ENCODE measurements at regions not wholly inside any gene's neighbourhood (a gene's known extent, or its start where the extent isn't known, plus 50 kb on each side); places are given as distances from the start of the nearest gene placed in this dataset.

DNA sequence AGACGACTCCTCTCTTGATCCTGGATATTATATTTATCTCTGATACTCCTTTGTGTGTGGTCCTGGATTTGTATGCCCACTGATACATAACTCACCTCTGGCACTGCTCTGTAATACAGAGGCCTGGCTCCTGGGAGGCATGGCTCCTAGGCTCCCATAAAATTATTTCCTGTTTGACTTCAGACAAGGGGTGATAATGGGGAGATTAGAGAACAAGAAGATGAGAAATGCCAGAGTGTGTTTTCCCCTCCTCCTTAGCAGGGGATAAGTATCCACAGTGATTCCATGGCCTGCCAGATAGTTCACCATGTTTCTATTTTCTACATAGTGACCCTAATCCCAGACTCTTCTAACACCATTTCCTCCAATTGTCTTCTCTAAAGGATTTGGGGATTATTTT is 165.7 kb upstream of the PLSCR5 start:
- Histone ChIP-seq H3K4me3 (ENCODE audit: low read depth, low read length) (no peak overlapping the region), H3K36me3 (ENCODE audit: control insufficient read depth, insufficient read depth, low read length) (no peaks in the 10 kb centered on the region), H3K4me1 (ENCODE audit: control insufficient read depth, insufficient read depth, low read length) (no peaks in the 10 kb centered on the region), H3K27me3 (ENCODE audit: control insufficient read depth, insufficient read depth, low read length) (no peaks in the 10 kb centered on the region), H3K27ac (ENCODE audit: low read depth, low read length) (no peak overlapping the region), H3K9me3 (ENCODE audit: control insufficient read depth, insufficient read depth, low read length) (no peaks in the 10 kb centered on the region)
- no peak for DNase-seq (ENCODE audit: low read depth in 4 of 6, low spot score in 6 of 6)
- no CpG with 5 or more reads among the region's 1 CpG for WGBS (ENCODE audit: insufficient coverage)

DNA sequence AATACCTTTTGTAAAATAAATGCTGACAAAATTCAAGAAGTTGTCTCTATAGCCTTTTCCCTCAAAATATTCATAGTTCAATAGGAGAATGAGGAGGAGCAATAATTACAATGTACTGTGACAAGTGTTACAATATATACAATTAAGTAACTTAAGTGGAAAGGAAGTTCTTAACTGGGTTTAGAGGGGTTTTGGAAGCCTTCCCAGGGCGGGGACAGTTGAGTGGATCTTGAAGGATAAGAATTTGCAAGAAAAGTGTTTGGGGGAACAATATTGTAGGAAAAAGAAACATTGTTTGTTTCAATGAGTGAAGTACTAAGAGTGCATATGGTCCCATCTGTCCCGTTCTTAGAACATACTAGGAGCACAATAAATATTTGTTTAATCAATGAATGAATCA is 165.2 kb upstream of the PLSCR5 start:
- no peak overlapping the region for H3K27ac ChIP-seq (ENCODE audit: low read depth, low read length)
- H3K4me1 ChIP-seq (ENCODE audit: control insufficient read depth, insufficient read depth, low read length), result no peaks in the 10 kb centered on the region
- H3K4me3 ChIP-seq (ENCODE audit: low read depth, low read length), result no peak overlapping the region
- H3K27me3 ChIP-seq (ENCODE audit: control insufficient read depth, insufficient read depth, low read length), result no peaks in the 10 kb centered on the region
- no peaks in the 10 kb centered on the region for H3K36me3 ChIP-seq (ENCODE audit: control insufficient read depth, insufficient read depth, low read length)
- WGBS (ENCODE audit: insufficient coverage), result 88% methylated on average over 1 of the region's 2 CpGs
- DNase-seq (ENCODE audit: low read depth in 4 of 6, low spot score in 6 of 6), result no peak
- H3K9me3 ChIP-seq (ENCODE audit: control insufficient read depth, insufficient read depth, low read length), result no peaks in the 10 kb centered on the region

DNA sequence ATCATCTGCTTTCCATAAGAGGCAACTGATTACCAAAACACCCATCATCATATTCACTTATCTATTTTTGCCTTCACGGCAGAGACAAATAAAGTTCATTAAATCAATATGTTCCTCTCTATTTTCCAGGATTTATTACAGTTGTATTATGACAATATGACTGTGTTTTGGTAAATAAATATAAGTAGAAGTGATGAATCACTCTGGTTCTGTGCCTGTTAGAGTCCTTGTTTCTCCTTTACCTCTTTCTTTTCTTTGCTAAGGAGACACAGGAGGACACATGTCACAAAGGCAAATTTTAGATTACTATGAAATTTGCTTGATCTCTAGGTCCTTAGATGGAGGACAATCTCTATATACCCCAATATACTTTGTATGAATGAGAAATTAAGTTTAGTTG is 152.6 kb upstream of the PLSCR5 start:
- Histone ChIP-seq H3K27ac (ENCODE audit: low read depth, low read length) (no peak overlapping the region), H3K27me3 (ENCODE audit: control insufficient read depth, insufficient read depth, low read length) (no peaks in the 10 kb centered on the region), H3K36me3 (ENCODE audit: control insufficient read depth, insufficient read depth, low read length) (no peaks in the 10 kb centered on the region), H3K4me1 (ENCODE audit: control insufficient read depth, insufficient read depth, low read length) (no peaks in the 10 kb centered on the region), H3K4me3 (ENCODE audit: low read depth, low read length) (no peak overlapping the region), H3K9me3 (ENCODE audit: control insufficient read depth, insufficient read depth, low read length) (no peaks in the 10 kb centered on the region)
- no peak for DNase-seq (ENCODE audit: low read depth in 4 of 6, low spot score in 6 of 6)
- WGBS (ENCODE audit: insufficient coverage), result no CpG with 5 or more reads among the region's 1 CpG

DNA sequence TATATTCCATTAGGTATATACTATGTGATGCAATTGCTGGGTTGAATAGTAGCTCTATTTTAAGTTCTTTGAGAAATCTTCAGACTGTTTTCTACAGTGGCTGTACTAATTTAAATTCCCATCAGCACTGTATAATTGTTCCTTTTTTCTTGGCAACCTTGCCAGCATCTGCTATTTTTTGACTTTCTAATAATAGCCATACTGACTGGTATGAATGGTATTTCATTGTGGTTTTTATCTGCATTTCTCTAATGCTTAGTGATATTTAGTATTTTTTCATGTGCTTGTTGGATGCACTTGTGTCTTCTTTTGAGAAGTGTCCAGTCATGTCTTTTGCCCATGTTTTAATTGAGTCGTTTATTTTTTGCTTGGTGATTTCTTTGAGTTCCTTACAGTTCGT is 145.1 kb upstream of the PLSCR5 start:
- Histone ChIP-seq H3K36me3 (ENCODE audit: control insufficient read depth, insufficient read depth, low read length) (no peaks in the 10 kb centered on the region), H3K4me3 (ENCODE audit: low read depth, low read length) (no peak overlapping the region), H3K9me3 (ENCODE audit: control insufficient read depth, insufficient read depth, low read length) (peaks cover 3% of the 10 kb centered on the region), H3K27ac (ENCODE audit: low read depth, low read length) (no peak overlapping the region), H3K27me3 (ENCODE audit: control insufficient read depth, insufficient read depth, low read length) (no peaks in the 10 kb centered on the region), H3K4me1 (ENCODE audit: control insufficient read depth, insufficient read depth, low read length) (no peaks in the 10 kb centered on the region)
- DNase-seq (ENCODE audit: low read depth in 4 of 6, low spot score in 6 of 6), result no peak
- WGBS (ENCODE audit: insufficient coverage), result 80% methylated on average over 1 of the region's 2 CpGs

DNA sequence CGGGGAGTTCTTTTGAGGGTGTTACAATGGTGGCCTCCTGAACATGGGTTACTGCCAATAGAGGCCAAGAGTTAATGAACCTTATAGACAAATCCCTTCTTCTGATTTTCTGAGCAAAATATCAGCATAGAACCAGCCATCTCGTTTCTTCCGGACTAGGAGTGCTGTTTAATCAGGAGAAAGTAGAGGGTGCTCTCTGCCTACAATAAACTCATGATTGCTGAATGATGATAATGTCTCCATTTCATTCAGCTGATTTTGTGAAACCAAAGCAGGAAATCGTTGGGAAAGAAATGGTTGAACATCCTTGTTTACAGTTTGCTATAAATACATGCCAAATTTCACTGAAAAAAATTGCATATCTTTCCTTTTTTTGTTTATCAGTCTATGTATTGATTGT is 142.8 kb upstream of the PLSCR5 start:
- Histone ChIP-seq H3K9me3 (ENCODE audit: control insufficient read depth, insufficient read depth, low read length) (peaks cover 3% of the 10 kb centered on the region), H3K27ac (ENCODE audit: low read depth, low read length) (peak overlapping the region; percentile 4), H3K4me1 (ENCODE audit: control insufficient read depth, insufficient read depth, low read length) (no peaks in the 10 kb centered on the region), H3K27me3 (ENCODE audit: control insufficient read depth, insufficient read depth, low read length) (no peaks in the 10 kb centered on the region), H3K4me3 (ENCODE audit: low read depth, low read length) (no peak overlapping the region), H3K36me3 (ENCODE audit: control insufficient read depth, insufficient read depth, low read length) (no peaks in the 10 kb centered on the region)
- no CpG with 5 or more reads among the region's 4 CpGs for WGBS (ENCODE audit: insufficient coverage)
- DNase-seq (ENCODE audit: low read depth in 4 of 6, low spot score in 6 of 6), result peak; percentile 2 to 89 (median 20)

DNA sequence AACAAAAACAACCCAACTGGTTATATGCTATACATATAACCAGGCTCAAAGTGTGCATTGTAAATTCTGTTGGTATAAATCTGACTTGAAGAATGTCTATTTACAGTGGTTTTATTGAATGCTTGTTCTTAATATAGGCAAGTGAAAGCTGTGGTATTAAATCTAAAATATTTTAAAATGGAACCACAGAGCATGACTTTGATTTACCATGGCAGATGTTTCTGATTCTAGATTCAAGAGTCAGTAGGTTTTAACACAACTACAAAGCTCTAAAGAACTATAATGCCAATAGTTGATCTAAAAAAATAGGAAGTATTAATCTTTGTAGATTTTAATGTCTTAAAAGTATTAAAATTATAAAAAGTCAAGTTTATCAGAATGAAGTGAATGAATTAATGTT is 141.9 kb upstream of the PLSCR5 start:
- no peaks in the 10 kb centered on the region for H3K36me3 ChIP-seq (ENCODE audit: control insufficient read depth, insufficient read depth, low read length)
- H3K4me3 ChIP-seq (ENCODE audit: low read depth, low read length), result no peak overlapping the region
- H3K27ac ChIP-seq (ENCODE audit: low read depth, low read length), result peak overlapping the region; percentile 4
- H3K4me1 ChIP-seq (ENCODE audit: control insufficient read depth, insufficient read depth, low read length), result no peaks in the 10 kb centered on the region
- H3K27me3 ChIP-seq (ENCODE audit: control insufficient read depth, insufficient read depth, low read length), result no peaks in the 10 kb centered on the region
- peaks cover 3% of the 10 kb centered on the region for H3K9me3 ChIP-seq (ENCODE audit: control insufficient read depth, insufficient read depth, low read length)
- no peak for DNase-seq (ENCODE audit: low read depth in 4 of 6, low spot score in 6 of 6)

DNA sequence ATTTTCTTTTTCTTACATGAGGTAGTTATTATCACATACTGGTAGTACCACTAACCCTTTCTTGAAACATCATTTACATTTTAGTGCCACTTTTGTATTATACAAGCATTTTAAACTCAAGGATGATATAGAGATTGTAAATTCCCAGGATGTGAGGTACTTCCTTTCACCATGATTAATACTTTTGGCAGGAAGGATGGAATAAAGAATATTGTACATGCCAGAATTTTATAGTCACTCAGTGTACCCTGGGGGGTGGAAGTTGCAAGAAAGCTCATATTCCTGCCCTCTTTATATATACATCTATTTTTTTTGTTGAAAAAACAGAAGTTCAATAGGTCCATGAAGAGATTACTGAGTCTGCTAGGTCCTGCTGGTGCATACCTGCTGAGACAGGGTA is 141.0 kb upstream of the PLSCR5 start:
- Histone ChIP-seq H3K27ac (ENCODE audit: low read depth, low read length) (no peak overlapping the region), H3K9me3 (ENCODE audit: control insufficient read depth, insufficient read depth, low read length) (peaks cover 3% of the 10 kb centered on the region), H3K36me3 (ENCODE audit: control insufficient read depth, insufficient read depth, low read length) (no peaks in the 10 kb centered on the region), H3K4me1 (ENCODE audit: control insufficient read depth, insufficient read depth, low read length) (no peaks in the 10 kb centered on the region), H3K4me3 (ENCODE audit: low read depth, low read length) (no peak overlapping the region), H3K27me3 (ENCODE audit: control insufficient read depth, insufficient read depth, low read length) (no peaks in the 10 kb centered on the region)
- no peak for DNase-seq (ENCODE audit: low read depth in 4 of 6, low spot score in 6 of 6)

DNA sequence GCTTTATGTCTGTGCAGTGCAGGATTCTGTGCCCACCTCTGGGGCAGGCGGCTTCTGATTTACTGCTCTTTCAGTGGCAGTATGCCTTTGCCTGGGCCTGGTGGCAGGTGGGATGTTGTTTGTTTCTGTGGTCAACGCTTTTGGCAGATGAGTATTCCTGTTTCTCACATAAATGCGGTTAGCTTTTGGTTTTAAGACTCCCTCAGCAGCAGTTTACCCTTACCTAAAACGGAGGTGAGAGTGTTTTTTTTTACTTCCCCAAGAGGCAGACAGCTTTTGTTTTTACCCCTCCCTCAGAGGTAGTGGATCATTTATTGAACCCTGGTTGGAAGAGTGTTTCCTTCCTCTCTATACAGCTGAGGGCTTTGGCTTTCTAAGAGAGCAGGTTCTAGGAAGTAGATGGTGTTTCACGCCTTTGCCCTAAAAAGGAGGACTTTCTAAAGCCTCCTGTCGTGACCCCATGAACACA is 134.1 kb upstream of the PLSCR5 start:
- Histone ChIP-seq H3K9me3 (ENCODE audit: control insufficient read depth, insufficient read depth, low read length) (peaks cover 3% of the 10 kb centered on the region), H3K27me3 (ENCODE audit: control insufficient read depth, insufficient read depth, low read length) (no peaks in the 10 kb centered on the region), H3K27ac (ENCODE audit: low read depth, low read length) (no peak overlapping the region), H3K4me3 (ENCODE audit: low read depth, low read length) (no peak overlapping the region), H3K4me1 (ENCODE audit: control insufficient read depth, insufficient read depth, low read length) (no peaks in the 10 kb centered on the region), H3K36me3 (ENCODE audit: control insufficient read depth, insufficient read depth, low read length) (no peaks in the 10 kb centered on the region)
- no peak for DNase-seq (ENCODE audit: low read depth in 4 of 6, low spot score in 6 of 6)
- 87% methylated on average over 2 of the region's 6 CpGs for WGBS (ENCODE audit: insufficient coverage)

DNA sequence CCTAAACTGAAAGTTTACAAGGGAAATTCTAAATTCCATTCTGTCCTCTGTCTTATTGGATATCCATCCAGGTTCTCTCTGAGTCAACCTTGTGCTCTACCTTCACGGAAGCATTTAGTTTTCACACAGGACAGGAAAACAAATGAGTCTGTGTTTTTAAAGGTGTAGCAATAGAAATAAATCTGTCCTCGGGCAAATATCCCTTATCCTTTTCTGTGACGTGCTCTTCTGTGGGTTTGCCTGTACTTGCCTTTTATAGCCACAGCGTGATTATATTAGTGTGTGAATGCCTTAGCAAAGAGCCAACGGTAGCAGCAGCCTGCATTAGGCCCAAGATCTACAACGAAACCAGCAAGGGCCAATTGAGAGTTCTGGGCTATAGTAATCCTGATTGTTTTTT is 127.2 kb upstream of the PLSCR5 start:
- Histone ChIP-seq H3K36me3 (ENCODE audit: control insufficient read depth, insufficient read depth, low read length) (no peaks in the 10 kb centered on the region), H3K27me3 (ENCODE audit: control insufficient read depth, insufficient read depth, low read length) (no peaks in the 10 kb centered on the region), H3K4me1 (ENCODE audit: control insufficient read depth, insufficient read depth, low read length) (no peaks in the 10 kb centered on the region), H3K9me3 (ENCODE audit: control insufficient read depth, insufficient read depth, low read length) (no peaks in the 10 kb centered on the region), H3K27ac (ENCODE audit: low read depth, low read length) (no peak overlapping the region), H3K4me3 (ENCODE audit: low read depth, low read length) (no peak overlapping the region)
- no peak for DNase-seq (ENCODE audit: low read depth in 4 of 6, low spot score in 6 of 6)
- WGBS (ENCODE audit: insufficient coverage), result 92% methylated on average over 2 of the region's 6 CpGs

DNA sequence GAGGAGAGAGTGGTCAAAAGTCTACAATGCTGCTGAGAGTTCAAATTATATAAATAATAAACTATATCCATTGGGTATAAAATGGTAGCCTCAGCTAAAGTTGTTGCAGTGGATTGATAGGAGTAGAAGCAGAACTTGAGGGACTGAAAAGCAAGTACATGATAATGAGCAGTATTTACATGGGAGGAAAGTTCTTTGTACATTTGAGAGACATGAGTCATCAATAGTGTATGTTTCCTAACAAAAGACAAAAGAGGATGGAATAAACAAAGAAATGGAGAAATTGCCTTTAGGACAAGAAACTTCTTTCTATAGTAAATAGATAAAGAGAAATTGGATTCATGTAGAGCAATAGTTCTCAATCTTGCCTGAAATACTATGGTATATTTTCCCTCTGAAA is 110.0 kb upstream of the PLSCR5 start:
- Histone ChIP-seq H3K4me1 (ENCODE audit: control insufficient read depth, insufficient read depth, low read length) (no peaks in the 10 kb centered on the region), H3K36me3 (ENCODE audit: control insufficient read depth, insufficient read depth, low read length) (no peaks in the 10 kb centered on the region), H3K4me3 (ENCODE audit: low read depth, low read length) (no peak overlapping the region), H3K9me3 (ENCODE audit: control insufficient read depth, insufficient read depth, low read length) (no peaks in the 10 kb centered on the region), H3K27ac (ENCODE audit: low read depth, low read length) (no peak overlapping the region), H3K27me3 (ENCODE audit: control insufficient read depth, insufficient read depth, low read length) (no peaks in the 10 kb centered on the region)
- no peak for DNase-seq (ENCODE audit: low read depth in 4 of 6, low spot score in 6 of 6)

DNA sequence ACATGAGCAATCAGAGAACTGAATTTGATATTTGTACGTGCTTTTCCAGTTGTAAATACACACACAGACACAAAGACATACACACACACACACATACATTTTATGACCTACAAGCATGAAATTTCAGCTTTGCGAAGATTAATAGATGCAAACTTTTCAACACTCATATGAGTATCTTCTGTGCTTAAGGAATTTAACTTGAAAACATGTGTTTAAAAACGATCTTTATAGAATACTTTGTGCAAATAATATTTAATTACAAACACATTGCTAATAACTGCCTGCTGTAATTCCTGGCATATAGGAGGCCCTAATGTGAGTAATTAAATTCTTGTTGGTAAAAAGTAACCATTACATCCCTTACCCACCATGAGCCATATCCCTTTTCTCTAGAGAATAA is 107.7 kb upstream of the PLSCR5 start:
- H3K36me3 ChIP-seq (ENCODE audit: control insufficient read depth, insufficient read depth, low read length), result no peaks in the 10 kb centered on the region
- H3K4me3 ChIP-seq (ENCODE audit: low read depth, low read length), result no peak overlapping the region
- no CpG with 5 or more reads among the region's 3 CpGs for WGBS (ENCODE audit: insufficient coverage)

More for the DNA sequence above, 107.7 kb upstream of the PLSCR5 start:
- Histone ChIP-seq H3K27me3 (ENCODE audit: control insufficient read depth, insufficient read depth, low read length) (no peaks in the 10 kb centered on the region), H3K27ac (ENCODE audit: low read depth, low read length) (no peak overlapping the region), H3K9me3 (ENCODE audit: control insufficient read depth, insufficient read depth, low read length) (no peaks in the 10 kb centered on the region), H3K4me1 (ENCODE audit: control insufficient read depth, insufficient read depth, low read length) (no peaks in the 10 kb centered on the region)
- DNase-seq (ENCODE audit: low read depth in 4 of 6, low spot score in 6 of 6), result no peak

Data from spinal cord (tissue), 9 donors.